T-helper 2 cell (primary cell): ENCODE measurements at regions not wholly inside any gene's neighbourhood (a gene's known extent, or its start where the extent isn't known, plus 50 kb on each side); places are given as distances from the start of the nearest gene placed in this dataset.
A peak's percentile ranks its signal among the peaks of the same experiment; 100 is the strongest.

Source experiments
- DNase-seq, 5 experiments: peaks; one replicate each; pipeline versions ENCODE4 v3.0.0 to v3.0.0-alpha.2; 2012 to 2022

DNA sequence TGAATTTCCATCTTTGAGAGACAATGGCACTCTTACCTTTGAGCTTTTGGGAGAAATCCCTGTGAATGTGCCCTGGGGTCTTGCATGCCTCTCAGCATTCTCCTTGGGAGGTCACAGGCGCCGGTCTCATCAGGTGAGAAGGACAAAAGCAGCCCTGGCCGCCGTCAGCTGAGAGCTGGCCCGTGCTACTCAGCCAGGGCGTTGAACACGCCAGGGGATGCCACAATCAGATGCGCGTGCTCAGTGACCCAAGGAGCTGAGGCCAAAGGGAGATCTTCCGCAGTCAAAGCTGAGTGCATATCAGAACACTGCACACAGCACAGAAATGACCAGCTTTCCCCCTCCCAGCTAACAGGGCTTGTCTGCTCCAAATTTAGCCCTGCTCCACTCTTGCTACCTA lies 253.6 kb upstream of the NOX3 start:
- no peak for DNase-seq

GRCh38 chr6:155708100-155708499 lies 252.5 kb upstream of the NOX3 start:
- peak in 1 of 5 experiments; percentile 14 for DNase-seq

- no peak for DNase-seq
Observed at GRCh38 chr6:155706806-155707205, 251.2 kb upstream of the NOX3 start.

GRCh38 chr6:155706341-155706740 lies 250.7 kb upstream of the NOX3 start:
- DNase-seq = no peak

DNA sequence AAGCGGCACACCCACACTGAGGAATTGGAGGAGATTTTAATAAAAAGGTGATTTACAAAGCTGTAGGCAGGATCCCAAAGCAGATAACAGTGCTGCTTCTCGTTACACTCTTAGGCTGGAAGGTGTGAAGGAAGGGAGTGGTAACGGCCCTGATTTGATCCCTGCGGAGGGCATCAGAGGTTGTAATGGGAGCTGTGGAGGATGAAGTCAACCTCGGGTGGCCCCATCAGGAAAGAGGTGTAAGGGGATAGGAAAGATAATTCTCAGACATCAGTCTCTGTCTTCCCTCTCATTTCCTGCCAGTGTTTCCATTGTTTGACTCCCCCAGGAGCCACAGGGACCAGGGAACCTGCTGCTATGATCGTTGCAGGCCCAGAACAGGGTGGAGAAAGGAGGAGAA lies 245.7 kb upstream of the NOX3 start:
- no peak for DNase-seq

- no peak for DNase-seq
Observed at GRCh38 chr6:155695495-155695894, 239.9 kb upstream of the NOX3 start.

DNA sequence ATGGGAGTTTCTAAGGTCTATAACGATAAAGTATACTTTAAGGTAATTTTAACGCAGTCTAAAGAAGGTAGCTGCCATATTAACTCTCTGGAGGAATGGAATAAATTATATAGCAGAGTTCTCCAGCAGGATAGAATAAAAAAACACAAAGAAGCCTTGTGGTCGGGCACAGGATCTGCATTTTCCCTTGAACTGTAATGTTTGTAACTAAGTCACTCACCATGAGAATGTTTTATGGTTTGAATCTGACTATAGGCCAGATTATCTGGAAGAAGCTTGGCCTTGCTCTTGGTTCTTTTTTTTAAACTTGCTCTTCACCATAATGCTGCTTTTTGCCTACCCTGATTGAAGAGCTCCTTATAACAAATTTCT lies 238.8 kb upstream of the NOX3 start:
- no peak for DNase-seq

DNA sequence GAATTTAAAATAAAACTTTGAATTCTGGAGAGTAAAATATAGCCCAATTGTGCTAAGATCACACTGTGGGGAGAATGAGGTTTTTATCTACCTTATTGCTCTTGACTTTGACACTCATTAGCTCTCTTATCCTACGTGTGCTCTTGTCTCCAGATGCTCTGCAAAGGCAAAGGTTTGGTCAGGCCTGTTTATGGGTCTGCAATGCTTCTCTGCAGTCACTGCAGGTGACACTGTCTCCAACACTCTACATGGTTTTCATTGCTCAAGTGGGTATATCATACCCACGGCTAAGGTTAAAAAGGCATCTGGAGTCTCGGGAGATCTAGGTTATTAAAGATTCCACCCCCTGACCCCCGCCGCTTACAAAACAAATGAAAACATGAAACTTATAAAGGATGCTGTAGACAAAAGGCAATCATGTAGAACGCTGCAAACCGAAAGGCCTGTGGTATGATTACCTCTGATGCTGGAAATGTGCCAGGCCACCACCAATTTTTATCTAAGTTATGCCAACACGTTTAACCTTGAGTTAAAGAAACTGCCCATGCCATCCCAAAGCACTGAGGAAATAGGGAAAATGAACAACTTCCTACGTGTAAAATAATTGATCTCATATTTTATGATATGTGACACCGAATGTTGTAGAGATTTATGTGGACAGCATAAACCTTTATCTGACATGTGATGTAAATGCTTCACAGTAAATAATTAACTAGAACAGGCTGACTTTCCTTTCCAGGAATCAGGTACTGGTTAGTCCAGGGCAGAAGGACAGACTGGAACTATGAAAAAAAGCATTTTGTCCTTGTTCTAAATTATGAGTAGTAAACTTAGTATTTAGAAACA lies 238.2 kb upstream of the NOX3 start:
- DNase-seq = no peak

GRCh38 chr6:155690820-155691219 lies 235.2 kb upstream of the NOX3 start:
- DNase-seq = no peak

GRCh38 chr6:155687645-155688044 lies 232.0 kb upstream of the NOX3 start:
- DNase-seq = no peak

- DNase-seq = no peak
Observed at GRCh38 chr6:155684416-155685196, 229.0 kb upstream of the NOX3 start.

GRCh38 chr6:155678361-155678760 lies 222.7 kb upstream of the NOX3 start:
- no peak for DNase-seq

GRCh38 chr6:155676346-155676745 lies 220.7 kb upstream of the NOX3 start:
- no peak for DNase-seq

- DNase-seq = no peak
Observed at GRCh38 chr6:155670655-155671054, 215.0 kb upstream of the NOX3 start.

DNA sequence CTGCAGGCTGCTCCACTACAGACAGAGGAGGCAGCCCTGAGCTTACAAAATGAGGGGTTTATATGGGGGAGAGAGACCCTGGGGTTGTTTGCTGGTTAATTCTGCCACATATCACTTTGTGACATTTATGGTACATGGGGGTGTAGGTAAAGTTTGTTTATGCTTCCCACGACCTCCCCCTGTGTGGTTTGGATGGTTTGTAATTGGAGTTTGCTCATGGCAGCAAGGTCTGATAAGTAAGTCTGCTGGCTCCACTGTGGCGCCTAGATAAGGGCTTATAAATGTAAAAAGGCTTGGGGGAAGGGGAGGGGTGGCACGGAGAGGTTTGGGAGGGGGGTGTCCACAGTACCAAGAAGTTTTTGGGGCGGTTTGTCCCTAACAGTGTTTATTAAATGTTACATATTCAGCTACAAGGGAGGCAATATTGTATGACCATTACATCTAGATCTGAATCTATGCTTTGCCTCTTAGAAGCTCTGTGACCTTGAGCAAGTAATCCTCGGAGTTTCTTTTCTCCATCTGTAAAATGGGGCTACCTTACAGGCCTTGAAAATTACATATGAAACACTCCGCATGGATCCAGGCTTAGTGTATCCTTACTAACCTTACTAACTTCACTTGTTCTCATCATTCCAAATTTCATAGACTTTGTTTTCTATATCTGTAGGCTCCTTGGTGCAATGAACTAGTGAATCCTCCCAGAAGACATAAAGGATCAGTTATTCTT lies 204.8 kb upstream of the NOX3 start:
- DNase-seq = no peak

- no peak for DNase-seq
Observed at GRCh38 chr6:155656024-155656423, 200.4 kb upstream of the NOX3 start.

DNA sequence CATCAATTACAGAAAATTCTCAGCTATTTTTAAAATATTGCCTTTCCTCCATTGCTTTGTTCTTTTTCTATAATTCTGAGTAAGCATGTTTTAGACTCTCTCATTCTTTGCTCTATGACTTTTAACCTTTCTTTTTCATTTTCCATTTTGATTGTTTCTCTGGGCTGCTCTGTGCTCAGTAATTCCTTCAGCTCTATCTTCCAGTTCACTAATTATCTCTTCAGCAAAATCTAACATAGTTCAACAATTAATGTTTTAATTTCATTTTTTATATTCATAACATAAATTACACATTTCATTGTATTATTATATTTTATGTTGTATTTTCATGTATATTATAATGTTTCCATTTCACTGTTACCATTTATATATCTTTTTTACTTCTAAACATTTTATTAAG lies 198.8 kb upstream of the NOX3 start:
- DNase-seq = no peak

DNA sequence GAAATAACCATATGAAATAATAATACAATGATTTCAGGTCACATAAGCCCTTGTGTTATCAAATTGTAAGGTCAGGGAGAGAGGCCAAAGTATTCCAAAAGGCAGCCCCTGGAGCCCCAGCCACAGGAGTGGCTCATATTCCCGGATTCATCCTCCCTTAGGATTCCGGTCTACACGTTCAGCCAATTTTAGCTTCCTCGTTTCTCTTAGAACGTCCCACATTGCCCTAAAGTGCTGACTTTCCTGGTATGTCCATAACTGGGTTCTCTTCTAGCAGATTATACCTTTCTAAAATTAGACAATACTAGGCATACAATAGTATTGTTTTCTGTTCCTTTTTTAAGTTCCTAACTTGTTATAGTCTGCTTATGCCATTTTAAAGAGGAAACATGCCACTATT lies 192.7 kb upstream of the NOX3 start:
- no peak for DNase-seq

DNA sequence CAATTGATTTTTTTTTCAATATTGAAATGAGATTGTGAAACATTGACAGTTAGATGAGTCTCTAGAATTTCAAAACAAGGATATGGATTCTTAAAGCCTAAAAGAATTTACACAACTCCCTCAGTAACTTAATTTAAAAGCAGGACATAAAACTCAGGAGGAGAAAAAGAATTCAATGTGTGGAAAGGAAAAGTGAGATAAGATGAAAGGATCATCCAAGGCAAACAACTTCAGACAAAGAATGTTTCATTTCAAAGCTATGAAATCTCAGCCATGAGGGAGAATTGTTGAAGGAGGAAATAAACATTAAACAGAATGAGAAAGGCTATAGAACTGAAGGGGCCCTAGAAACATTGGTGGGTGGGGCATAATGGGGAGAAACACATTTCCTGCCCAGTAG lies 191.7 kb upstream of the NOX3 start:
- DNase-seq = no peak

- no peak for DNase-seq
Observed at GRCh38 chr6:155646443-155646842, 190.8 kb upstream of the NOX3 start.

GRCh38 chr6:155645325-155645724 lies 189.7 kb upstream of the NOX3 start:
- no peak for DNase-seq

- no peak for DNase-seq
Observed at GRCh38 chr6:155641603-155642002, 186.0 kb upstream of the NOX3 start.

DNA sequence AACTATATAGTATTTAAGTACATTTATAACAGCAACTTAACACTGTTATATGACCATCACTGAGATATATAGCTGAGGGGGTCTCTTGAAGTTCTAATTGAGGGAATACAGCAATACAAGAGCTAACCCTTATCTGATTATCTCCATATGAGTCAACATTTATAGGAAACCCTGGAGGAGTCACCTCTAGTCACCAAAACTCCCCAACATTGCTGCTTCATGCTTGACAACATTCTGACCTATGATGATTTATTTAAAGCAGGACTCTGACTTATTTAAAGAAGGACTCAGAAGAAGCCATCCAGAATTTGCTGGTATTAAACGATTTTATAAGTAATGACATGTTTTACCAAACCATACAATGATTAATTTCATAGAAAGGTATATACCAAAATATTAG lies 182.6 kb upstream of the NOX3 start:
- DNase-seq = no peak

DNA sequence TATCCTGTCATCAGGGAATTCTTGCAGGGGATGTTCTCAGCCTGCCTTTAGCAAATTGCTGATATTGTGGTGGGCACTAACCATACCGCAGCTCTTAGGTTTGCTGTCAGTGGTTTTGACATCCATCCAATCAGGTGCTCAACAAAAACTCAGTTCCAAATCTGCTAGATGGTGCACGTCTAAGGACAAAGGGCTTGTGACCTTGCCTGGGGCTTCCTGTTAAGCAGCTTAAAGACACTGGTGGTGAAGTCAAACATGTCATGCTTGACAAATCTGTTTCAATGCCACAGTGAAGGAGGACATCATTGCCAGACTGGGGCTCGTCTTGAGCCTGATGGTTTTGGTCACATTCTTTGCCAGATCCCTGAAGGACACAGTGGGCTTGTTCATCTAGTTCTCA lies 179.8 kb upstream of the NOX3 start:
- no peak for DNase-seq
